Activated CD4-positive, alpha-beta T cell treated with anti-CD3 and anti-CD28 coated beads for 36 hours (primary cell): ENCODE measurements at regions not wholly inside any gene's neighbourhood (a gene's known extent, or its start where the extent isn't known, plus 50 kb on each side); places are given as distances from the start of the nearest gene placed in this dataset.

Experiments used
- ATAC-seq: fragments of 200-7000 bp; cut with Tn5 transposase; one replicate; pipeline ENCODE4 v1.10.0; 2021; ENCODE audit warnings: mild to moderate bottlenecking, moderate library complexity
- CTCF ChIA-PET: fragments of 350-600 bp; sonication (Branson Sonifier 250); formaldehyde crosslinking; loops from one replicate; lab custom pipeline; 2021; ENCODE audit warnings: antibody characterized with exemption; lab: Charles Lee
- POLR2A ChIA-PET: fragments of 350-600 bp; sonication (Branson Sonifier 250); formaldehyde crosslinking; loops from one replicate; lab custom pipeline; 2021; ENCODE audit warnings: antibody characterized with exemption, inconsistent platforms; lab: Charles Lee
- DNase-seq: peaks from one replicate; pipeline ENCODE4 v3.0.0-alpha.2; 2020
- H3K27ac Mint-ChIP-seq: one replicate; pipeline ENCODE4 v1.8.0; 2021; ENCODE audit warnings: mixed read lengths
- H3K27me3 Mint-ChIP-seq: one replicate; pipeline ENCODE4 v1.8.0; 2021; ENCODE audit warnings: mixed read lengths
- H3K36me3 Mint-ChIP-seq: one replicate; pipeline ENCODE4 v1.8.0; 2021; ENCODE audit warnings: low read depth, mixed read lengths
- H3K4me1 Mint-ChIP-seq: one replicate; pipeline ENCODE4 v1.8.0; 2021; ENCODE audit warnings: mixed read lengths
- H3K4me3 Mint-ChIP-seq: one replicate; pipeline ENCODE4 v1.8.0; 2021; ENCODE audit warnings: mild to moderate bottlenecking, moderate library complexity, mixed read lengths
- H3K9me3 Mint-ChIP-seq: one replicate; pipeline ENCODE4 v1.8.0; 2021; ENCODE audit warnings: low read depth, mixed read lengths
- intact Hi-C, 2 experiments: fragments of 100-400 bp; cut with DNase I in 1 of 2; cut with micrococcal nuclease in 1 of 2; formaldehyde crosslinking; loops; one replicate each; pipeline versions ENCODE4 v1.14.2 to v1.15.1; 2022 to 2024; cut with DNase I, micrococcal nuclease

GRCh38 chr2:101624706-101625332 is 72.7 kb upstream of the MAP4K4 start:
- H3K9me3 Mint-ChIP-seq = no peaks in the 10 kb centered on the region
- CTCF ChIA-PET = interaction anchor here (0.7 kb wide), 1 partner anchor 97 kb away, joined by 3 read pairs; no protein-coding TSS in a partner anchor
- no peaks in the 10 kb centered on the region for H3K27me3 Mint-ChIP-seq
- H3K4me1 Mint-ChIP-seq = peaks cover 34% of the 10 kb centered on the region
- intact Hi-C loops = no loop called here
- no peak overlapping the region for H3K4me3 Mint-ChIP-seq
- DNase-seq = no peak
- POLR2A ChIA-PET = interaction anchor here (0.6 kb wide), 1 partner anchor 8 kb away, joined by 3 read pairs; no protein-coding TSS in a partner anchor
- H3K36me3 Mint-ChIP-seq = no peaks in the 10 kb centered on the region
- ATAC-seq = no peak
- peak overlapping the region; percentile 23 for H3K27ac Mint-ChIP-seq

DNA sequence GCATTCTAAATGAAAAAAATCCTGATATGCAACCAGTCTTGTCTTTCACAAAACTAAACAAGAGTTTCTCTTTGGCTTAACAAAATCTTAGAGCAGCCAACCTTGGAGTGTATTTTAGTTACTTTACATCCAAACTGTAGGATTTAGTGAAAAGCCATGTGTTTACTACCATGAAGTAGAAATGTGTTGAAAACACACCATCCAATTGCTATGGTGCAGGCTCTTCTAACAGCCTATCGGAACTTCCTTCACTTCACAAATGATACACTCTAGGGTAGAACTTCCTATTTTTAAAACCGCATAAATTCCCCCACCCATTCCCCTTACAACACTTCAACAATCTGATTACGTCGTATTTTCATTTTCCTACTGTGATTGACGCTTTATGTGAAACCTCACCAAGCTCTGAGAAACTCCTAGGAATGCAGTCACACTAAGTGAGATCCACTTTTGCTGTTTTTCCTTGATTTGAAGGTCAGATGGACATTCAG is 74.4 kb upstream of the MAP4K4 start:
- ChIA-PET POLR2A (interaction anchor here (0.6 kb wide), 1 partner anchor 433 kb away, joined by 3 read pairs; no protein-coding TSS in a partner anchor), CTCF (interaction anchor here (0.7 to 0.8 kb wide), 2 partner anchors 55 to 135 kb away, joined by 3 read pairs; no protein-coding TSS in a partner anchor)
- intact Hi-C loops = loop anchor here in 1 of 2 experiments (2.0 kb wide), 1 partner anchor 30 kb away; no protein-coding TSS in a partner anchor
- Mint-ChIP-seq H3K36me3 (no peaks in the 10 kb centered on the region), H3K4me1 (peaks cover 34% of the 10 kb centered on the region), H3K9me3 (no peaks in the 10 kb centered on the region), H3K27ac (peak overlapping the region; percentile 83), H3K27me3 (no peaks in the 10 kb centered on the region), H3K4me3 (peak overlapping the region; percentile 28)
- DNase-seq = no peak
- peak; percentile 67 for ATAC-seq

DNA sequence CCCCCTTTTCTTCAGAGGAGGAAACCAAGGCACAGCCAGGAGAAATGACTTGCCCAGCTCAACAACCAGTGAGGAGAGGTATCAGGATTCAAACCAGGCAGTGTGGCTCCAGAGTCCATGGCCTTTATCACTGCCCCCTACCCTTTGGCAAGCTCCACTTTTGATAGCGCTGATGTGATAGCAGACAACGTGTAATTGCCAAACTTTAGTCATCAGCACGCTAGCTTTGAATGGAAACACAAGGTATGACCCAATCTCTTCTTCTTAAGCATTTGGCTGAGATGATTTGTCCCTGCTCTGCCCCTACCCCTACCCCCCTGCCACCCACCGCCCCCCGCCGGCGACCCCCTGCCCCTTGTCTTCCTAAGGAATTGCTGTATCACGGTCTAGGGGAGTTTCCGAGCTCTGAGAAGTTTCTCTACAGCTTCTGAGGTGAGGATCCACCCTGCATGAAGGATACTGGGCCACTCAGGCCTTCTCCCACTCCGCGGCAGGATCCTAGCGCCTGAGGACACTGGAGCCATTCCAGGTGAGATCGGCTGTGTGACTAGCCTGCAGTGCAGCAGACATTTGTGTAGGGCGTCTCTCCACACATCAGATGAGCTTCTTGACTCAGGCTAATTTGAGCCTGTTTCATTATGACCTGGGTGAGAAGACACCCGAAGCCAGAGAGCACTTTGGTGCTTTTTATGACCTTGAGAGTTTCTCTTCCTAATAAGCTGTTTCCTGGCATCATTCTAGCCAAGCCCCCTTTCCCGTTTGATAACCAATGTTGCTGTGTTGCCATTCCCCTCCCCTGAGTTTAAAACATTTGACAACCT is 75.1 kb upstream of the MAP4K4 start:
- intact Hi-C loops = loop anchor here in 1 of 2 experiments (2.0 kb wide), 1 partner anchor 30 kb away; no protein-coding TSS in a partner anchor
- Mint-ChIP-seq H3K27ac (peak overlapping the region; percentile 83), H3K4me1 (peaks cover 34% of the 10 kb centered on the region), H3K36me3 (no peaks in the 10 kb centered on the region), H3K9me3 (no peaks in the 10 kb centered on the region), H3K4me3 (peak overlapping the region; percentile 28), H3K27me3 (no peaks in the 10 kb centered on the region)
- ATAC-seq (peak; percentile 88), DNase-seq (peak; percentile 49)
- ChIA-PET POLR2A (interaction anchor here (0.6 to 0.9 kb wide), 2 partner anchors 27 to 434 kb away, joined by 3 to 4 read pairs; no protein-coding TSS in a partner anchor), CTCF (interaction anchor here (0.7 to 0.8 kb wide), 2 partner anchors 54 to 136 kb away, joined by 3 read pairs; no protein-coding TSS in a partner anchor)

DNA sequence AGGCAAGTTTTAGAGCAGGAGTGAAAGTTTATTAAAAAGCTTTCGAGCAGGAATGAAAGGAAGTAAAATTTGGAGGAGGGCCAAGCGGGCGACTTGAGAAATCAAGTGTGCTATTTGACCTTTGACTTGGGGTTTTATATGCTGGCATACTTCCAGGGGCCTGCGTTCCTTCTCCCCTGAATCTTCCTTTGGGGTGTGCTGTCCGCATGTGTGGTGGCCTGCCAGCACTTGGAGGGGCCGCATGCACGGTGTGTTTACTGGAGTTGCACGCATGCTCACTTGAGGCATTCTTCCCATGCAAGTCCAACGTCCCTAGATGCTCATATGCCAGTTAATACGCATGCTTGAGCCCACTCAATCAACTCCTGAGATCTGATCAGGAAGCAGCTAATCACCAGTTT is 78.3 kb upstream of the MAP4K4 start:
- no peak overlapping the region for H3K27ac Mint-ChIP-seq
- ATAC-seq (no peak), DNase-seq (no peak)
- no peak overlapping the region for H3K4me3 Mint-ChIP-seq
- no peaks in the 10 kb centered on the region for H3K9me3 Mint-ChIP-seq
- H3K36me3 Mint-ChIP-seq = no peaks in the 10 kb centered on the region
- ChIA-PET POLR2A (no interaction called here), CTCF (interaction anchor here (0.6 to 1.5 kb wide), 2 partner anchors 10 to 633 kb away, joined by 3 to 4 read pairs; no protein-coding TSS in a partner anchor)
- H3K27me3 Mint-ChIP-seq = no peaks in the 10 kb centered on the region
- H3K4me1 Mint-ChIP-seq = peaks cover 35% of the 10 kb centered on the region
- intact Hi-C loops = no loop called here

- Mint-ChIP-seq H3K4me3 (no peak overlapping the region), H3K4me1 (peaks cover 24% of the 10 kb centered on the region), H3K27ac (no peak overlapping the region), H3K36me3 (no peaks in the 10 kb centered on the region), H3K9me3 (no peaks in the 10 kb centered on the region), H3K27me3 (no peaks in the 10 kb centered on the region)
- CTCF ChIA-PET = interaction anchor here (0.7 to 1.5 kb wide), 2 partner anchors 11 to 14 kb away, joined by 3 to 4 read pairs; no protein-coding TSS in a partner anchor
- POLR2A ChIA-PET = no interaction called here
- intact Hi-C loops = no loop called here
- no peak for ATAC-seq
- no peak for DNase-seq
These were observed 79.7 kb upstream of the MAP4K4 start for GRCh38 chr2:101617796-101618195.

DNA sequence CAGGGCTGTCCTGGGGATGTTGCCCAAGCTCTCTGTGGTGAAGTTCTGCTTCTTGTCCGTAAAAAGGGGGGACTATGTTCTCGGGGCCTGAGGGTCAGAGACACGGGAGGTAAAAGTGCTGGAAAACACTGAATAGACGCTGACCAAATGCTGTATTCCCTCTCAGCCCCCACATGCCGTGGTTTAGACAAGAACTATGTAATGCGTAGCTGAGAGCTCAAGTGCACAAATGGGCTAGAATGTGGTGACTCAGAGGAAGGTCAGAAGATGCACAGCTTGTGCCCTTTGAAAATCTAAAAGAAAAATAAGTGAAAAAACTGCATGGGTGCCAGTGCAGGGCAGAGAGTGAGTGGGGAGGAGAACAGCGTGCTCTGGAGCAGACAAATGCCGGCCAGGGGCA is 80.3 kb upstream of the MAP4K4 start:
- no peak for DNase-seq
- Mint-ChIP-seq H3K9me3 (no peaks in the 10 kb centered on the region), H3K27me3 (no peaks in the 10 kb centered on the region), H3K27ac (no peak overlapping the region), H3K4me1 (peaks cover 18% of the 10 kb centered on the region), H3K36me3 (no peaks in the 10 kb centered on the region), H3K4me3 (no peak overlapping the region)
- ChIA-PET POLR2A (no interaction called here), CTCF (no interaction called here)
- no peak for ATAC-seq
- intact Hi-C loops = no loop called here

GRCh38 chr2:101614127-101614759 is 83.3 kb upstream of the MAP4K4 start:
- Mint-ChIP-seq H3K4me1 (peaks cover 7% of the 10 kb centered on the region), H3K9me3 (no peaks in the 10 kb centered on the region), H3K36me3 (no peaks in the 10 kb centered on the region), H3K27me3 (no peaks in the 10 kb centered on the region), H3K27ac (no peak overlapping the region), H3K4me3 (no peak overlapping the region)
- ChIA-PET POLR2A (interaction anchor here (0.6 kb wide), 1 partner anchor 21 kb away, joined by 3 read pairs; no protein-coding TSS in a partner anchor), CTCF (interaction anchor here (1.1 kb wide), 1 partner anchor 75 kb away, joined by 3 read pairs; no protein-coding TSS in a partner anchor)
- DNase-seq (no peak), ATAC-seq (no peak)
- intact Hi-C loops = no loop called here

DNA sequence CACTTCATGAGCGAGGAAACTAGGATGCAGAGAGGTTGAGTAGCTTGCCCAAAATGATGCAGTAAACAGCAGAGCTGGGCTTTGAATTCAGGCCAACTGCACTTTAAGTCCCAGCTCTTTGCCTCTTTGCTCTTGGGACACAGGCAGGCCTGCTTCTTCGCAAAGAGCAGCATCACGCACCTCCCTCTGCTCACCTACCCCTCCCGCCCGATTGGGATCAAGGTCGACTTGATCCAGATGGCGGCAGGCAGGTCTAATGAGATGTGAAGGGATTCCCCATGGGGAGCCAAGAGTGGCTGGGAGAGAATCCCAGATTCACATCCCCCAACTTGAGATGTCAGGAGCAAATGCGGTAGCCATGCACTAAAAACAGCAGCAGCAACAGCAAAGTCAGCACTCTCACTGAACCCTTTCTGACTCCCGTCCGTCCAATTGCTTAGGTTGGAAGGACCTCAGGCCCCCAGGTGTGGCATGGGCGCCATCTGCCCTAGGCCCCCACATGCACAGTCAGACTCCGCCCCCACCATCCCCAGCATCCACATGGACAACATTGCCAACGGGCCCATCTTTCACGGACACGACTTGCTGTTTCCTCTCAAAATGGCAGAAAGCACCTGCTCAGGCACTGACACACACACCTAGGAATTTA is 84.3 kb upstream of the MAP4K4 start:
- Mint-ChIP-seq H3K9me3 (no peaks in the 10 kb centered on the region), H3K27me3 (no peaks in the 10 kb centered on the region), H3K36me3 (no peaks in the 10 kb centered on the region), H3K27ac (no peak overlapping the region), H3K4me3 (no peak overlapping the region), H3K4me1 (peaks cover 7% of the 10 kb centered on the region)
- intact Hi-C loops = no loop called here
- no peak for DNase-seq
- no peak for ATAC-seq
- ChIA-PET CTCF (no interaction called here), POLR2A (no interaction called here)

DNA sequence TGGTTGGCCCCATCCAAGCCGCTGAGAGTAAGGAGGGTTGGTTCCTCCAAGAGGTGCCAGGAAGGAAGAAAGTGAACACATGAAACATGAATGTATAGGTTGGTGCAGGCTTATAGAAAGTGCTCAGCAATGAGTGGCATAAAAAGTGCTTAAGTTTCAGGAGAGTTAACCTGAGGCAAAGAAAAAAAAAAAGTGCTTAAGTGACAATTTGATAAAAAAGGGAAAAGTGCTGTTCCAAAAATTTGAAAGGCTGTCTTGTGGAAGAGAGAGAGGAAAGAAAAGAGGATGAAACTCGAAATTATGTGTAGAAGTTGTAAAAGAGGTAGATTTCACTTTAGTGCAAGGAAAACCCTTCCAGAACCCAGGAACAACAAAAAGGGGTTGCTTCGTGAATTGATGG is 85.5 kb upstream of the MAP4K4 start:
- Mint-ChIP-seq H3K36me3 (no peaks in the 10 kb centered on the region), H3K4me1 (peaks cover 7% of the 10 kb centered on the region), H3K27ac (no peak overlapping the region), H3K27me3 (no peaks in the 10 kb centered on the region), H3K4me3 (no peak overlapping the region), H3K9me3 (no peaks in the 10 kb centered on the region)
- ChIA-PET POLR2A (no interaction called here), CTCF (interaction anchor here (0.6 kb wide), 1 partner anchor 79 kb away, joined by 4 read pairs; no protein-coding TSS in a partner anchor)
- ATAC-seq = no peak
- DNase-seq = no peak
- intact Hi-C loops = no loop called here

DNA sequence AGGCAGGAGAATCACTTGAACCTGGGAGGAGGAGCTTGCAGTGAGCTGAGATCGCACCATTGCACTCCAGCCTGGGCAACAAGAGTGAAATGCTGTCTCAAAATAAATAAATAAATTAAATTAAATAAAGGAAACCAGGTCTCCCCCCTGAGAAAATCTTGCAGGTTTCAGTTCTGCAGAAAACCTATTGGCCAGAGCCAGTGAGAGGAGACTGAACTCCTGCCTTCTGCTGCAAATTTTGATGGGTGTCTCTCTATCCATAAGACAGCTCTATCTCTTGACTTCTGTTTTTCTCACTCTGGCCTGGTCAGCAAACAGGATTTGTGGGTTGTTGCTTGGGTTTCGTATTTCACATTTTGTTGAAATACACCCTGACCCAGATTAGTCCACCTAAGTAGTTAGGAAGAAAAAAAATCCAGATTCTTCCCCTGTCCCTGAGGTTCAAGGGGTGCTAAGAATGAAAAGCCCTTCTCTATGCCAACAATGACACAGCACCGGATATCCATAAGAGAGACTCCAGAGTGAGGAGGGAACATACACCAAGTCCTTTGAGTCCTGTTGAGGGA is 86.7 kb upstream of the MAP4K4 start:
- CTCF ChIA-PET = interaction anchor here (0.7 kb wide), 2 partner anchors 88 to 393 kb away, joined by 3 read pairs; no protein-coding TSS in a partner anchor
- Mint-ChIP-seq H3K9me3 (no peaks in the 10 kb centered on the region), H3K4me3 (no peak overlapping the region), H3K36me3 (no peaks in the 10 kb centered on the region), H3K27me3 (no peaks in the 10 kb centered on the region), H3K4me1 (peaks cover 7% of the 10 kb centered on the region), H3K27ac (no peak overlapping the region)
- POLR2A ChIA-PET = interaction anchor here (0.6 kb wide), 1 partner anchor 136 kb away, joined by 3 read pairs; the partner anchor contains the start of gene RFX8
- DNase-seq (no peak), ATAC-seq (no peak)
- intact Hi-C loops = no loop called here
